ENCODE measurements at regions not wholly inside any gene's neighbourhood (a gene's known extent, or its start where the extent isn't known, plus 50 kb on each side); places are given as distances from the start of the nearest gene placed in this dataset.

GRCh38 chr14:52380294-52380693 lies 66.2 kb downstream of the PTGER2 start:
- no peaks in the 10 kb centered on the region for H3K9me3 ChIP-seq
- no peaks in the 10 kb centered on the region for H3K4me1 ChIP-seq
- ATAC-seq (peak in 1 of 4 donors; percentile 26), DNase-seq (no peak)
- no peak for TF ChIP-seq CTCF (IDR thresholded peaks at IDR 0.05)
- no peak for TF ChIP-seq POLR2A (IDR thresholded peaks at IDR 0.05)
- no peak overlapping the region for H3K4me3 ChIP-seq
- H3K27ac ChIP-seq, result no peak overlapping the region
- no peaks in the 10 kb centered on the region for H3K36me3 ChIP-seq
- no peaks in the 10 kb centered on the region for H3K27me3 ChIP-seq
- intact Hi-C loops (cut with DNase I), result no loop called here
